Psoas muscle (tissue), 7 donors: ENCODE measurements at regions not wholly inside any gene's neighbourhood (a gene's known extent, or its start where the extent isn't known, plus 50 kb on each side); places are given as distances from the start of the nearest gene placed in this dataset.

Experiments
- ATAC-seq, 4 donors: fragments of 200-7000 bp; cut with Tn5 transposase; one replicate each; pipeline ENCODE4 v1.9.1; 2020; ENCODE audit warnings: moderate library complexity in 3 of 4, mild to moderate bottlenecking in 2 of 4
- DNase-seq, 2 donors: peaks; one replicate each; pipeline ENCODE4 v3.0.0-alpha.2; 2020
- H3K27ac ChIP-seq: fragments of 200-600 bp; one replicate; pipeline ENCODE4 v1.8.0; 2022
- H3K27me3 ChIP-seq, 3 donors: fragments of 200-600 bp in 1 of 3; one replicate each; pipeline versions ENCODE4 v1.6.1 to v1.8.0; 2013 to 2022; ENCODE audit warnings: low read length in 2 of 3, mild to moderate bottlenecking in 2 of 3, moderate library complexity in 1 of 3; ENCODE audit not compliant: insufficient read depth in 3 of 3
- H3K36me3 ChIP-seq, 2 donors: fragments of 200-600 bp in 1 of 2; one replicate each; pipeline versions ENCODE4 v1.6.1 to v1.8.0; 2013 to 2022; ENCODE audit warnings: low read depth in 1 of 2, mild to moderate bottlenecking in 1 of 2, moderate library complexity in 1 of 2; ENCODE audit not compliant: insufficient read depth in 1 of 2
- H3K4me1 ChIP-seq: fragments of 200-600 bp; one replicate; pipeline ENCODE4 v1.8.0; 2022
- H3K4me3 ChIP-seq: fragments of 200-600 bp; one replicate; pipeline ENCODE4 v1.8.0; 2022; ENCODE audit warnings: mild to moderate bottlenecking
- H3K9me3 ChIP-seq: fragments of 200-600 bp; one replicate; pipeline ENCODE4 v1.8.0; 2022
- WGBS, 3 donors: extraction: QIAGEN DNeasy Blood & Tissue Kit; methylation state at CpG; one replicate each; pipeline versions ENCODE4 v1.1.6 to v1.1.7; 2013; 5-methylcytosine and 5-hydroxymethylcytosine counted together
- intact Hi-C, 2 donors: fragments of 100-400 bp; cut with DNase I; formaldehyde crosslinking; loops; one replicate each; pipeline versions ENCODE4 v1.11.0 to v1.14.2; 2022
- TF ChIP-seq, protein P1 (sequence below): fragments of 200-600 bp; IDR thresholded peaks from one replicate; pipeline ENCODE4 v1.8.0; 2022; ENCODE audit warnings: antibody characterized with exemption
- donor health status: healthy with polysubstance abuse.
- donor health status: DM: no; HTN: no; CAD: no; lungs with moderate emphysema.
- donor health status: Bipolar disorder and iron deficiency.
- donor health status: healthy.
- donor health status: DM: yes; HTN: yes; CAD: no.
- donor health status: DM: no; HTN: no; CAD: no.
- donor health status: DM: yes; HTN: yes; CAD: no.

- H3K27me3 ChIP-seq, result no peaks in the 10 kb centered on the region
- H3K27ac ChIP-seq, result no peak overlapping the region
- no peaks in the 10 kb centered on the region for H3K36me3 ChIP-seq
- intact Hi-C loops, result no loop called here
- 94 to 97% (median 97%) methylated on average over 2 of the region's 2 CpGs for WGBS, 3 donors
- no peak for ATAC-seq
- H3K4me3 ChIP-seq, result no peak overlapping the region
- no peak for DNase-seq
- H3K9me3 ChIP-seq, result no peaks in the 10 kb centered on the region
- TF ChIP-seq, protein P1, sequence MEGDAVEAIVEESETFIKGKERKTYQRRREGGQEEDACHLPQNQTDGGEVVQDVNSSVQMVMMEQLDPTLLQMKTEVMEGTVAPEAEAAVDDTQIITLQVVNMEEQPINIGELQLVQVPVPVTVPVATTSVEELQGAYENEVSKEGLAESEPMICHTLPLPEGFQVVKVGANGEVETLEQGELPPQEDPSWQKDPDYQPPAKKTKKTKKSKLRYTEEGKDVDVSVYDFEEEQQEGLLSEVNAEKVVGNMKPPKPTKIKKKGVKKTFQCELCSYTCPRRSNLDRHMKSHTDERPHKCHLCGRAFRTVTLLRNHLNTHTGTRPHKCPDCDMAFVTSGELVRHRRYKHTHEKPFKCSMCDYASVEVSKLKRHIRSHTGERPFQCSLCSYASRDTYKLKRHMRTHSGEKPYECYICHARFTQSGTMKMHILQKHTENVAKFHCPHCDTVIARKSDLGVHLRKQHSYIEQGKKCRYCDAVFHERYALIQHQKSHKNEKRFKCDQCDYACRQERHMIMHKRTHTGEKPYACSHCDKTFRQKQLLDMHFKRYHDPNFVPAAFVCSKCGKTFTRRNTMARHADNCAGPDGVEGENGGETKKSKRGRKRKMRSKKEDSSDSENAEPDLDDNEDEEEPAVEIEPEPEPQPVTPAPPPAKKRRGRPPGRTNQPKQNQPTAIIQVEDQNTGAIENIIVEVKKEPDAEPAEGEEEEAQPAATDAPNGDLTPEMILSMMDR, result no peak
- no peaks in the 10 kb centered on the region for H3K4me1 ChIP-seq
These were observed 82.7 kb upstream of the NR2F2 start for GRCh38 chr15:96247621-96248305.

- Histone ChIP-seq H3K36me3 (no peaks in the 10 kb centered on the region), H3K27me3 (no peaks in the 10 kb centered on the region), H3K9me3 (no peaks in the 10 kb centered on the region), H3K4me1 (no peaks in the 10 kb centered on the region), H3K4me3 (no peak overlapping the region), H3K27ac (no peak overlapping the region)
- no peak for DNase-seq
- TF ChIP-seq, protein P1, result no peak
- intact Hi-C loops, result no loop called here
- no peak for ATAC-seq
- WGBS, 3 donors, result 93 to 97% (median 96%) methylated on average over 5 of the region's 5 CpGs
These were observed 78.4 kb upstream of the NR2F2 start for GRCh38 chr15:96252148-96252547.

- Histone ChIP-seq H3K27me3 (no peaks in the 10 kb centered on the region), H3K4me1 (no peaks in the 10 kb centered on the region), H3K4me3 (no peak overlapping the region), H3K9me3 (no peaks in the 10 kb centered on the region), H3K36me3 (no peaks in the 10 kb centered on the region), H3K27ac (no peak overlapping the region)
- intact Hi-C loops, result no loop called here
- ATAC-seq (no peak), DNase-seq (no peak)
- TF ChIP-seq, protein P1, result no peak
- WGBS, 3 donors, result 65 to 74% (median 69%) methylated on average over 7 of the region's 7 CpGs
These were observed 77.3 kb upstream of the NR2F2 start for GRCh38 chr15:96253006-96253747.

DNA sequence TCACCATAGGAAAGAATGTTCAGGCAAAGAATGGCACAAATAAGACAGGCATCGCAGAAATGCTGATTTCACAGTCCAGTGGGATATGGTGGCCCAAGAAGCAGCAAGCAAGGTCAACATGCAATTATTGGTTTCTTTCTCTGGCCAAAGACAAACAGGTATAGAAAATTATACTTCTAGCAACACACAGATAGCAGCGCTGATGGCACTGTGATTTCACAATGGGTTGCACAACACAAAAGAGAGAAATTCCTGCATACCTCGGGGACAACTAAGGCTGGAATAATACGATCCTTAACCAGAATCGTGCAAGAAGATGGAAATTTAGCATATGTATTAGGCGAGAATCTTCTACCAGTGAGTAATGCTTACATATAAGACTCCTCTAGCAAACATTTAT, 76.3 kb upstream of the NR2F2 start:
- Histone ChIP-seq H3K27me3 (no peaks in the 10 kb centered on the region), H3K36me3 (no peaks in the 10 kb centered on the region), H3K4me3 (no peak overlapping the region), H3K9me3 (no peaks in the 10 kb centered on the region), H3K4me1 (no peaks in the 10 kb centered on the region), H3K27ac (no peak overlapping the region)
- DNase-seq (no peak), ATAC-seq (no peak)
- intact Hi-C loops, result no loop called here
- TF ChIP-seq, protein P1, result no peak
- WGBS, 3 donors, result 79 to 92% (median 85%) methylated on average over 6 of the region's 6 CpGs
